ENCODE measurements at regions not wholly inside any gene's neighbourhood (a gene's known extent, or its start where the extent isn't known, plus 50 kb on each side); places are given as distances from the start of the nearest gene placed in this dataset.

GRCh38 chr1:199723250-199723956 is 304.1 kb upstream of the NR5A2 start:
- DNase-seq = no peak

DNA sequence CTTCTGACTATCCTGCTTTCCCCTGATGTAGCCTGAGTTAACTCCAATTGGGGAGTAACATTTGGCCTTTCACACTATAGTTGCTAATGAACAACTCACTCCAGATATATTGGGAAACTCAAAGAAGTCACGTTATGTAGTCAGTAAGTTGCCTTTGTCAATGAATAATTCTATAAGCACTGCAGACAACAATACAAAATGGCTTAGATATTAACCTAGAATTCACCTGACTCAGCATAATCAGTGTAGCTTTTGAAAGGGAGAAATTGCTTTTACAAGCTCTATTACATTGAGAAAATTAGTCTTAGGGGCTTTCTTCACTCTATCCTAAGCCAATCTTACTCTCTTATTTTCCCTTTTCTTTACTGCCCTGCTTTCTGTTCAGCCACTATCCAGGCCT is 303.5 kb upstream of the NR5A2 start:
- DNase-seq = no peak

DNA sequence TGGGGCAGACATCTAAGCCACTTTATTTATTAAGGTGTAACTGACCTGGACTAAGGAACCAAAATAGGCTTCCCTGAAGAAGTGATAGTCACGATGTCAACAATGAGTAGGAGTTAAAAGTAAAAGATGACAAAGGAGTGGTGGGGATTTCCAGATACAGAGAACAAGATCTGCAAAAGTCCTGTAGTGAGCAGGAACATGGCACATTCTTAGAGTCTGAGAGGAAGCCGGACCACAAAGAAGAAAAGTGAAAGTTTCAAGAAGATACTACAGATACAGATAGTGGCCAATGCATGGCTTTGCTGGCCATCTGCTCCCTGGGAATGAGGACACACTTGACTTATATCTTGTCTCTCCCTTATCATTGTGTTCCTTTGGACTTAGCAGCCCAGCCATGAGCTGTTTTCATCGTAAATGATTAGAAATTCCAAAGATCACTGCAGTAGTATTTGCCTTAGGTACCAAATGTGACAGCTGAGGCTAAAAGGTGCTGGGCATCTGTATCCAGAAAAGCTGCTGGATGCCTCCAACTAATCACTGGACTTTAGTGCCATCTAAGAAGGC is 302.4 kb upstream of the NR5A2 start:
- DNase-seq = peak; percentile 8

DNA sequence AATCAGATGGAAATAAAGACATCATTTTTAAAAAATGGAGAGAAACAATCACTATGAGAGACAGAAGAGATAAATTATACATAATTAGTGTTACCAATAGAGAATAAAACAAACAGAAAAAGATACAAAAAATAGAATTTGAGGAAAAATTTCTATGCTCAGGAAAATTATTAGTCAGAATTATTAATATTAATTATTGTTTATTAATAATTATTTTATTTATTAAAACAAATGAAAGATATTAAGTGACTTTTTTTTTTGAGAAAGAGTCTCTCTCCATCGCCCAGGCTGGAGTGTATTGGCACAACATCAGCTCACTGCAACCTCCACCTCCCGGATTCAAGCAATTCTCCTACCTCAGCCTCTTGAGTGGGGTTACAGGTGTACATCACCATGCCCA is 299.8 kb upstream of the NR5A2 start:
- DNase-seq = no peak

DNA sequence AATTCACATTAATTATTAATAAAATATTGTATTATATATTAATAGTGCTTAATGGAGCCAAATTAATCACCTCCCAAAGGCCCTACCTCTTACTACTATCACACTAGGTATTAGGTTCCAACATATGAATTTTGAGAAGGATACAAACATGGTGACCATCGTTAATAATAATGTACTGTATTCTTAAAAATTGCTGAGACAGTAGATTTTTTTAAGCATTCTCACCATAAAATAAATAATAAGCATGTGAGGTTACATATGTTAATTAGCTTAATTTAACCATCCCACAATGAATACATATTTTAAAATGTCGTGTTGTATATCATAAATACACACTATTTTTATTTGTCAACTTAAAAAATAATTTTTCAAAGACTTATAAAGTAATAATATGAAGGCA is 299.2 kb upstream of the NR5A2 start:
- DNase-seq = no peak

DNA sequence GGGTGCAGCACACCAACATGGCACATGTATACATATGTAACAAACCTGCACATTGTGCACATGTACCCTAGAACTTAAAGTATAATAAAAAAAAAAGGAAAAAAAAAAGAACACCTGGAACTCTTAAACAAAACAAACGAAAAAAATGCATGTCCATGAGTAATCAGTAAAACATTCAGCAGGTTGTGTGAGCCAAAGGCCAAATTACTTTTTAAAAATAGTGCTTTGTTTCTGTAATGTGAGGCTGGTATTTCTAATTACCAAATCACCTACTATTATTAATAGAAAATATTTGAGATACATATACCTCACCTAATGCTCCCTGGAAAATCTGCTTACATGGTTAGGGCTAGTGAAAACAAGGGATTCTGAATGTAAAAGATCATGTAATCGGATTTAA is 294.4 kb upstream of the NR5A2 start:
- no peak for DNase-seq

DNA sequence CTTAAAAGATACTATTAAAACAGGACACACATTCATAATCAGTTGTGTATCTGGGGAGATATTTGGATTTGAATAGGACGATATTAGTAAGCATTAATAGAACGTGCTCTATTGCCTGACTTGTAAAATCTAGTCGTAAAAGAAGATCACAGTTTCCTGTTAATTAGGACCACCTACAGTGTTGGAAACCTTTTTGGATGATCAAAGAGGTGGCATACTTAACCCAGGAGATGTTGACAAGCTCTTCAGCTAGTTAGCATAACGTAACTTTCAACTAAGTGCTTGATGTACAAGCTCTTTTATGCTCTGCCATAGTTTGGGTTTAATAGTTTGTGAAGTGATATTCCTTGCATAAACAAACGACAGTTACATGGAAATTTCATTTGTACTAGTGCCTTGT is 293.3 kb upstream of the NR5A2 start:
- no peak for DNase-seq

- DNase-seq = no peak
Observed at GRCh38 chr1:199735660-199736059, 291.9 kb upstream of the NR5A2 start.

DNA sequence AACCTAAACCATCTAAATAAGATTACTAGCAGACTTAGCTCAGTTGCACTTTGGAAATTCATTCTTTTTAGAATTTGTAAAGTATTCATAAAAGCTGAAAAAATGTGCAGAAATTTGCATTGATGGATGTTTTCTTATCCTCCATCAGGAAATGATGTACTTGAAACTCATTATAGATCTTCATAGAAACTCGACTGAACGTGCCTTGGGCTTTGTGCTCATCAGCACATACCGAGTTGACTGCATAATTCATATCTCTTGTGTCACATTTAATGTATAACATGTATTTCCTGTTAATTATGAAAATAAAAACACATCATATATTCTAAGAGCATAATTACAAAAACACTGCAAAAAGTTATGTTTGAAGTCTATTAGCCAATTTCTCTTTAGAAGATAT is 290.9 kb upstream of the NR5A2 start:
- no peak for DNase-seq

- no peak for DNase-seq
Observed at GRCh38 chr1:199741586-199741985, 285.9 kb upstream of the NR5A2 start.

- no peak for DNase-seq
Observed at GRCh38 chr1:199742547-199742946, 285.0 kb upstream of the NR5A2 start.

DNA sequence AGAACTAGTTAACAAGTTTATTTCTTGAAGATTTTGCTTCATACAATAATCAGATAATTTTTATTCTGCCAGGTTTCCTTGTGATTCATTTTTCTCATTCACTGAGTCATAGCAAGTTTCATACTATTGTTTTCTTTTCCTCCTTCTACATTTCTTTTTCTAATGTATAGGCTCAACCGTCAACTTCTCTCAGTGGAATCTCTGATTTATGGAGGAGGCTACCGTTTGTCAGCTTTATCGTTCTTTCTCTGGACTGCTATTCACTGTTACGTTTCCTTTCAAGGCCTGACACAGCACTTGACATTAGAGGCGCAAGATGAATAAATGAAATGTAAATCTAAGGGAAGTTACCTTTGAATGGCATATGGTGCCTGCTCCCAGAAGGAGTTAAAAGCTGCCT is 284.3 kb upstream of the NR5A2 start:
- no peak for DNase-seq

DNA sequence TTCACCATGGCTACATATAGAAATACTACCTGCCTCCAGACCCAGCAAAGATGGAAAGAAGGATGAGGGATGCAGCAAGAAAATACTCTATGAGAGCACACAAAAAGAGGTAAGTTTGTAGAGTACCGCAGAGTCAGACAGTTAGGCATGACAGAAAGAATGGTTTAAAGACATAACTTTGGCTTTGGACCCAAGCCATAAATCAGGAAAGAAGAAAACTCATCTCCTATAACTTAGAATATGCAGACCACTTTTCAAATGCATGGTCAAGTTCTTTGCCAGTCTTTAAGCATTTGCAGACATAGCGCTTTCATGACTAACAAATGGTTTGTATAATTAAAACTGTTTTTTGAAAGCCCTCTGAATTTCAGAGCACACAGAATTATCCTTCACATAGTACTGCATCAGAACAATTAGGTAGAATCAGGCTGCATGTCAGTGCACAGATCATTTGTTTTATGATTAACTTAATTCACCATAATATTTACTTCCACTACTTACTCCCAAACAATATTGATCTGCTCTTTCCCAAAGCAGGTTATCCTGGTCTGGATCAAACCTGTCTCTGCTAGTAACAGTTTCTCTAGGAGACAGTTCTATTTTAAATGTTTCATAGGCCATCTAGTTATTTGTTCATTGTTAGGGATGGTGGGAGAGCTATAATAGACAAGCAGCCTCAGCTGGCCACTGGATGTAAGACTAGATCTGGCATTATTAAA is 280.7 kb upstream of the NR5A2 start:
- no peak for DNase-seq

- no peak for DNase-seq
Observed at GRCh38 chr1:199747984-199748383, 279.5 kb upstream of the NR5A2 start.

DNA sequence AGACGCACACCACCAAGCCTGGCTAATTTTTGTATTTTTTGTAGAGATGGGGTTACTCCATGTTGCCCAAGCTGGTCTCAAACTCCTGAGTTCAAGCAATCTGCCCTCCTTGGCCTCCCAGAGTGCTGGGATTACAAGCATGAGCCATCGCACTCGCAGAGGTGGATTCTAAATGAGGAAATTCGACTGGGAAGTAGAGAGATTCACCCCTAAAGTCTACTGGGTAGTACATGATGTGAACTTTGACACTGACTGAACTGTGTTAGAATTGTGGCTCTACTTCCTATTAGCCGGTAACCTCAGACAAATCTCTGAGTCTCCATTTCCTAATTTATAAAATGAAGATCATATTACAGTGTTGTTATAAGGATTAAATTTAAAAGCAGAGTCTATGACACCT is 276.0 kb upstream of the NR5A2 start:
- DNase-seq = no peak

GRCh38 chr1:199751962-199752687 is 275.4 kb upstream of the NR5A2 start:
- no peak for DNase-seq

DNA sequence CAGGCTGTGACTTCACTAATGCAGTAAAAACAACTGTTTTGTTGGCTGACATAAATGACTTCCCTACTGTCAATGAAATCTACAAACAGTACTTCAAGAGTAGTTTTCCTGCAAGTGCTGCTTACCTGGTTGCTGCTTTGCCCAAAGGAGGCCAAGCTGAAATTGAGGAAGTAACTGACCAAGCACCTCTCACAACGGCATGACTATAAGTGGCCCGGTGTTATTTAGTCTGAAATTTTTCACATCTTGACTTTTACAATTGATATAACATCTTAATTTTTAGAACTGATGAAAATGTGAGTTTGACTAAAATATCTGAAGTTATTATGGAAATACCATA is 274.9 kb upstream of the NR5A2 start:
- DNase-seq = no peak

- DNase-seq = no peak
Observed at GRCh38 chr1:199753513-199753912, 274.0 kb upstream of the NR5A2 start.

- no peak for DNase-seq
Observed at GRCh38 chr1:199756066-199756465, 271.4 kb upstream of the NR5A2 start.

DNA sequence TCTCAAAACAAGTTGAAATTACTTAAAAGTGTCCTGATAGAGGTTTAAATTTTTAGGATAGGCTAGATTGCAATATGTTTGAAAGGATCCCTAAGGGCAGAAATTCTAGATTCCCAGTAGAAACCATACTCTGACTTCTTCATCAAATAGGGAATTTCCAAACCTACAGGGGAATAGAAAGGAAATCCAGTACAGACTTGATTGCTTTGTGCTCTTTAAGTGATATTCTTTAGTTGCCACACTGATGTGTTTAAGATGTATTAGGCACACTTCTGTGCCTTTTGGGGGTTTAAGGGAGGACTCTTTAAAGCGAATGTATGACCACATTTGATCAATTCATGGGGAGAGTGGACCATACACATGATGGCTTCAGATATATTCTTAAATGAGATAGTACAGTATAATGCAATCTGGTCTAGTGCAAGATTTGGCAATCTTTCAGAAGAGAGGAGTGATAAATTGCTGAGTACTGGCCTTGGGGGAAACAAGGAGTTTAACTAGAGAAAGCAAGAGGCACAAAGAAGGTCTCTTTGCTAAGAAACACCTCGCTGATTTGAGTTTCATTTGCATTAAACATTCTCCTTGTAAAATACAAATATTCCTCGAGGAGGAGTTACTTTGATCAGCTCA is 268.8 kb upstream of the NR5A2 start:
- no peak for DNase-seq

DNA sequence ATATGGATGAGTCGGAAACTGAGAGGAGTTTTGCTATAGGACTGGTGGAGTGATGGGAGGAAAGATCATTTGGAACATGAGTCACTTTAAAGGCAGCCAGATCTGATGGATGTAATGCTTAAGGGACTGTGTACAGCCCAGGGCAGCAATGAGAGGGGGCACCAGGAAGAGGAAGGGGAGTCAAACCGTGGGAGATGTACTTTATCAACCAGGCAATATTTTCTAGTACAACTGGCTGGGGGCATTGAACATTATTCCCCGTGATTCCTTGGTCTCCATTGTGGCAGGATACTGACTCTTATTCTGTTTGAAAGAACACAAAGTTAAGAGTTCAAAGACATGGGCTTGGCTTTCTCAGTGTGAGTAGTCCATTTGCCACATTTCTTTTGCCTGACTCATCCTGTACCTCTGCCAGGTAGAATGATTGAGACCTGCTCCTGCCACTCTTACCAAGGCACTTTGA is 268.2 kb upstream of the NR5A2 start:
- DNase-seq = no peak

DNA sequence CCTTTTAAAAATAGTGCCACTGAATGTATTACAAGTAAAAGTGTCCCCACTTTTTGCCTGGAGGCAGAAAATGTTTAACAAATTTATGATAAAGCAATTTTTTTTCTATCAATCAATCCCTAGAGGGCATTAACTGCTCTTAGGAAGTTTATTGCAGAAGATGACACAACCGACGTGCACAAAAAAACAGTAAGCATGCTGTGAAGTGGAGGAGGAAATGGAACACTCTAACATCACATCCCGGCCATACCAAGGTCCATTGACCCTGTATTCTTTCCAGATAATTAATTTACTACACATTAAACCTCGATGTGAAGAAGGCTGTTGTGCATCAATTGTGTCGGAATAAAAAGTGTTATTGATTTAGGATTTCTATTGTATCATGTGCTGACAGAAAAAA is 264.9 kb upstream of the NR5A2 start:
- no peak for DNase-seq

GRCh38 chr1:199766218-199766792 is 261.2 kb upstream of the NR5A2 start:
- no peak for DNase-seq

Data from activated CD4-positive, alpha-beta T cell treated with anti-CD3 and anti-CD28 coated beads, Interleukin-2, amount 50 U/mL, for 16 hours (primary cell).